Keratinocyte (primary cell): ENCODE measurements at regions not wholly inside any gene's neighbourhood (a gene's known extent, or its start where the extent isn't known, plus 50 kb on each side); places are given as distances from the start of the nearest gene placed in this dataset.

Experiments used
- CTCF ChIP-seq, 3 experiments: IDR thresholded peaks in 1 of 3; conservative IDR thresholded peaks in 1 of 3; optimal IDR thresholded peaks in 1 of 3; 2 replicates in 2 of 3; 3 replicates in 1 of 3; pipeline versions ENCODE3 to v1.5.1; 2011; ENCODE audit warnings: low read length in 3 of 3, mild to moderate bottlenecking in 3 of 3, moderate library complexity in 2 of 3, control low read depth in 1 of 3, inconsistent platforms in 1 of 3; ENCODE audit not compliant: insufficient read depth in 2 of 3; ENCODE audit errors: extremely low read depth in 1 of 3
- EZH2 ChIP-seq: IDR thresholded peaks from one replicate; pipeline ENCODE4 v1.6.1; 2012; ENCODE audit warnings: inconsistent platforms, mild to moderate bottlenecking, low read length, moderate library complexity

DNA sequence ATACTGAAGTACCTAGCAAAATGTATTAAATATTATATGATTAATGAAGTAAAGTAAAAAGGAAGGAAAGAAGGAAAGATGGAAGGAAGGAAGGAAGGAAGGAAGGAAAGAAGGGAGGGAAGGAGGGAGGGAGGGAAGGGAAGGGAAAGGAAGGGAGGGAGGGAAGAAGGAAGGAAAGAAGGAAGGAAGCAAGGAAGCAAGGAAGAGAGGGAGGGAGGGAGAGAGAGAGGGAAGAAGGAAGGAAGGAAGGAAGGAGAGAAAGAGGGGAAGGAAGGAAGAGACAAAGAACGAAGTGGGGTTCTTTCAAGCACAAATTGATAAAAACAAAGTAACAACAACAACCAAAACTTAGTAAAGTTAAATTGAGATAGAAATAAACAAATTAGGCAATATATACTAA lies 622.3 kb upstream of the ADGRB3 start:
- TF ChIP-seq CTCF (optimal IDR thresholded peaks at IDR 0.05 in 1 of 3, IDR thresholded peaks at IDR 0.05 in 1 of 3, conservative IDR thresholded peaks at IDR 0.05 in 1 of 3; ENCODE audit: extremely low read depth in 1 of 3, insufficient read depth in 2 of 3, low read length in 3 of 3) (no peak), EZH2 (no peak)
